ENCODE measurements at regions not wholly inside any gene's neighbourhood (a gene's known extent, or its start where the extent isn't known, plus 50 kb on each side); places are given as distances from the start of the nearest gene placed in this dataset.

DNA sequence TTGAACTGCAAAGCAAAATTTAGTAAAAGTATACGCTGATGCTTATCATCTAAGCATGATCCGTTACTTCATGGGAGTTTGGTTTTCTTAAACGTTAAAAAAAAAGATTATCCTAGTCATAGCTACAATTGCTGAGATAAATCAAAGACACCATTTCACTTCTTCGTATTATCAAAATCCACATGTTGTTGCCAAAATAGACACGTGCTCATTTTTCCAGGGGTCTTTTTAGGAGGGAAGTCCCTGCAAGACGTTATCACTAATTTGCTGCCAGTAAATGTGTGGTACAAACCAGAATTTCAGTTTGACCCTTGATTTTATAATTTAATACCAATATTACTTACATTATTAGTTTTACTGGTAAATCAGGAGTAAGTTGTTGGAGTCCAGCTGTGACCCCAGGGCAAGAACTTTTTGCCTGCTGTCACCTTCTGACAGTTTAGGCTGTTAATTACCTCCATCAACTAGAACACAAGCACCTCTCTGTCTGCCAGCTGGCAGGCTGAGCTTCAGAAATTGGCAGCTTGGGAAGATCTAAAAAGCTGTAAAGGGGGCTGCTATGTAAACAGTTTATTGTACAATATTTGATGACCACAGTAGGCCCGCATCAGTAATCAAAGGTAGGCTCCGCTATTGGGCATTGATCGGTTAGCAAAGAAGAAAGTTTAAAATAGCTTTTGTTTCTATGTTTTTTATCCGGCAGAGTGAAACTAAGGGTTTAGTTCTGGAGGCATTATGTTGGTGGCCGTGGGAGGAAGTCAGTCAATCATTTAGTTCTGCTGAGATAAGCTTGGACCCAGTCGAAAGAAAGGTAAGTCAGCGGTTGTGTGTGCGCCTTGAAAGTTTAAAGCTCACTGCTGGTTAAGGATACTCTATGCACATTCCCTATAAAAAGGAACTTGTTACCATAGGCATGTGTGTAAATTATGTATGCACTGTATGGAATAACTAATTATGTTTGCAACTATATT, 196.4 kb downstream of the FBXO8 start:
- H3K9me3 ChIP-seq (ENCODE audit: severe bottlenecking): no peaks in the 10 kb centered on the region
- no peaks in the 10 kb centered on the region for H3K27me3 ChIP-seq (ENCODE audit: insufficient read depth, low read depth, severe bottlenecking)
- DNase-seq: peak; percentile 19
- H3K27ac ChIP-seq: no peak overlapping the region
- TF ChIP-seq, protein P1, sequence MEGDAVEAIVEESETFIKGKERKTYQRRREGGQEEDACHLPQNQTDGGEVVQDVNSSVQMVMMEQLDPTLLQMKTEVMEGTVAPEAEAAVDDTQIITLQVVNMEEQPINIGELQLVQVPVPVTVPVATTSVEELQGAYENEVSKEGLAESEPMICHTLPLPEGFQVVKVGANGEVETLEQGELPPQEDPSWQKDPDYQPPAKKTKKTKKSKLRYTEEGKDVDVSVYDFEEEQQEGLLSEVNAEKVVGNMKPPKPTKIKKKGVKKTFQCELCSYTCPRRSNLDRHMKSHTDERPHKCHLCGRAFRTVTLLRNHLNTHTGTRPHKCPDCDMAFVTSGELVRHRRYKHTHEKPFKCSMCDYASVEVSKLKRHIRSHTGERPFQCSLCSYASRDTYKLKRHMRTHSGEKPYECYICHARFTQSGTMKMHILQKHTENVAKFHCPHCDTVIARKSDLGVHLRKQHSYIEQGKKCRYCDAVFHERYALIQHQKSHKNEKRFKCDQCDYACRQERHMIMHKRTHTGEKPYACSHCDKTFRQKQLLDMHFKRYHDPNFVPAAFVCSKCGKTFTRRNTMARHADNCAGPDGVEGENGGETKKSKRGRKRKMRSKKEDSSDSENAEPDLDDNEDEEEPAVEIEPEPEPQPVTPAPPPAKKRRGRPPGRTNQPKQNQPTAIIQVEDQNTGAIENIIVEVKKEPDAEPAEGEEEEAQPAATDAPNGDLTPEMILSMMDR (IDR thresholded peaks at IDR 0.05; ENCODE audit: low read depth, low read length): no peak
- H3K4me3 ChIP-seq (ENCODE audit: low read depth, low read length): no peak overlapping the region
- H3K36me3 ChIP-seq: no peaks in the 10 kb centered on the region

DNA sequence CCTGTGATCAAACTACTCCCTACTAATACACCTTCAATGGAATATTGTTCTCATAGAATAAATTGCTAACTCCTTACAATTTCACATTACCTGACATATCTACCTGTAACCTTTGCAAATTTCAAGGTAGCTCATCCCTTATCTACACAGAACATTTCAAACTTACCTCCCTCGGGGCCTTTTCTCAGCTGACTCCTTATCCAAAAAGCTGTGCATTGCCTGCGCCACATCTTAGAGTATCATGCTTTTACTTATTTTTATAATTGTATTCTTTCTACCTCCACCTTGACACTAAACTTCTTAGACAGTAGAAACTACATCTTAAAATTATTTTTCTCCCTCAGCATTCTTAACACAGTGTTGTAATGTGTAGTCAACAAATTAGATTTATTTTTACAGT, 198.5 kb downstream of the FBXO8 start:
- TF ChIP-seq, protein P1 (IDR thresholded peaks at IDR 0.05; ENCODE audit: low read depth, low read length): no peak
- no peak for DNase-seq

DNA sequence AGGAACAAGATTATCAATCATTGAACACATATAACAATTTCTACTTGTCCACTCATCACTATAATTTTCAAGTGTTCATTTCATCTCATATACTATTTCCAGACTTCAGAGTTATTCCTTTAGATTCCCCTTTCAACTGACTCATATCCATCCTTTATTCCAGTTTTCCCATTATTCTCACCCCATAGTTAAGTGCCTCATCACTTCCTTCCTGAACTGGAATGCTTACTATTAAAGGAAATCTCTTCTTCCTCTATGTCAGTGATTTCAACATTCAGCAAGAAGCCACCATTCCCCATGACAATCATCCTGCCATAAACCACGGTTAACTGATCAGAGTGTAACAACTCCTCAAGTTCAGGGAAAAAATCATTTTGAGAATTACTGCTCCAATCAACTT, 198.9 kb downstream of the FBXO8 start:
- TF ChIP-seq, protein P1 (IDR thresholded peaks at IDR 0.05; ENCODE audit: low read depth, low read length): no peak
- Histone ChIP-seq H3K27ac (no peak overlapping the region), H3K27me3 (ENCODE audit: insufficient read depth, low read depth, severe bottlenecking) (no peaks in the 10 kb centered on the region), H3K36me3 (no peaks in the 10 kb centered on the region), H3K4me3 (ENCODE audit: low read depth, low read length) (no peak overlapping the region), H3K9me3 (ENCODE audit: severe bottlenecking) (no peaks in the 10 kb centered on the region)
- DNase-seq: no peak

More for the DNA sequence above, 198.5 kb downstream of the FBXO8 start:
- Histone ChIP-seq H3K9me3 (ENCODE audit: severe bottlenecking) (no peaks in the 10 kb centered on the region), H3K4me3 (ENCODE audit: low read depth, low read length) (no peak overlapping the region), H3K36me3 (no peaks in the 10 kb centered on the region), H3K27me3 (ENCODE audit: insufficient read depth, low read depth, severe bottlenecking) (no peaks in the 10 kb centered on the region), H3K27ac (no peak overlapping the region)

DNA sequence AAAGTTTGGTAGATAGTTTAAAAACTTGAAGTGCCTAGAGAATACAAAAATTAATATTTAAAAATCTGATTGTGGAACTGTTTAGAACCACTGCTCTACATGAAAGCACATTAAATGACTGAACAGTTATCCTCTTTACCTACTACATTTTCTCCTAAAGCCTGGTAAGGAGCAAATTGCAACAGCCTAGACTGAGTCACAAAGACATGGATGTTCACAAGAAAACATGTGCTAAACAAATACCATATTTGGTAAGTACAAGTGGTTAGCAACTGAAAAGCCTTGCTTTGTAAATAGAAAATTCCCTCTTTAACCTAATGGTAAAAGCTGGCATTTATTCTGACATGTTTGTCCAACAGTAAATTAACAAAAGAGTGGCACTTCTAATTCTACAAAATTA, 203.1 kb downstream of the FBXO8 start:
- TF ChIP-seq, protein P1 (IDR thresholded peaks at IDR 0.05; ENCODE audit: low read depth, low read length): no peak
- DNase-seq: no peak
- Histone ChIP-seq H3K4me3 (ENCODE audit: low read depth, low read length) (no peak overlapping the region), H3K36me3 (no peaks in the 10 kb centered on the region), H3K9me3 (ENCODE audit: severe bottlenecking) (no peaks in the 10 kb centered on the region), H3K27ac (no peak overlapping the region), H3K27me3 (ENCODE audit: insufficient read depth, low read depth, severe bottlenecking) (no peaks in the 10 kb centered on the region)

DNA sequence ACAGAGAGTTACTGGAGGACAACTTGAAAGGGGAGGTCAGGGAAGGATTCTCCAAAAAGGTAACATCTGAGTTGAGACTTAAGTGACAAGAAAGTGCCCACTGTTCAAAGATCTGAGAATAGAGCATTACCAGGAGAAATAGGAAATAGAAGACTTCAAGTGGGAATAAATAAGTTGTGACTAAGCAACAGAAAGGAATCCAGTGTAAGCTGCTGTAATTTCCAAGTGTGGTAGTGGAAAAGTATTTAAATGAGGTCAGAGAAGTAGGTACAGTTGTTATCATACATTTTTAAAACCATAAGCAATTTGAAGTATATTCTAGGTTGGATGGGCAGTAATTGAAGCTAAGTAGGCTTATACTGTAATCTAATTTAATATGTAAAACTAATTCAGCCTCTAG, 211.9 kb downstream of the FBXO8 start:
- Histone ChIP-seq H3K4me3 (ENCODE audit: low read depth, low read length) (no peak overlapping the region), H3K27me3 (ENCODE audit: insufficient read depth, low read depth, severe bottlenecking) (no peaks in the 10 kb centered on the region), H3K9me3 (ENCODE audit: severe bottlenecking) (no peaks in the 10 kb centered on the region), H3K36me3 (no peaks in the 10 kb centered on the region), H3K27ac (no peak overlapping the region)
- TF ChIP-seq, protein P1 (IDR thresholded peaks at IDR 0.05; ENCODE audit: low read depth, low read length): no peak
- no peak for DNase-seq
